ENCODE measurements at regions not wholly inside any gene's neighbourhood (a gene's known extent, or its start where the extent isn't known, plus 50 kb on each side); places are given as distances from the start of the nearest gene placed in this dataset.
"Not testable (repeated sequence)": the region's sequence is repeated elsewhere in the genome, so short reads cannot be mapped to it uniquely, and the experiment has no call there.

GRCh38 chr6:144433446-144433845 lies 148.3 kb downstream of the UTRN start:
- not testable (repeated sequence) for H4K20me1 ChIP-seq (replicated peaks; ENCODE audit: insufficient read depth); H3K4me1 Mint-ChIP-seq; H3K27ac ChIP-seq (ENCODE audit: low read depth); H3K4me1 ChIP-seq (ENCODE audit: insufficient read depth); ATAC-seq; H3K4me2 ChIP-seq; H3K4me3 ChIP-seq; H3K27ac Mint-ChIP-seq; H3K79me2 ChIP-seq (replicated peaks; ENCODE audit: insufficient read depth); DNase-seq (ENCODE audit: low spot score); H3K27me3 ChIP-seq (ENCODE audit: insufficient read depth); H3K27me3 Mint-ChIP-seq (ENCODE audit: insufficient read depth, low read depth, poor library complexity); H3K4me3 Mint-ChIP-seq; H3K9me2 ChIP-seq (ENCODE audit: insufficient read depth); H3F3A ChIP-seq (replicated peaks; ENCODE audit: low read depth); H2AFZ ChIP-seq
- H3K9me3 Mint-ChIP-seq, result peaks cover 14% of the 10 kb centered on the region
- H3K36me3 ChIP-seq (ENCODE audit: insufficient read depth), result peaks cover 19% of the 10 kb centered on the region
- H3K36me3 Mint-ChIP-seq (ENCODE audit: low read depth), result peaks cover 56% of the 10 kb centered on the region

DNA sequence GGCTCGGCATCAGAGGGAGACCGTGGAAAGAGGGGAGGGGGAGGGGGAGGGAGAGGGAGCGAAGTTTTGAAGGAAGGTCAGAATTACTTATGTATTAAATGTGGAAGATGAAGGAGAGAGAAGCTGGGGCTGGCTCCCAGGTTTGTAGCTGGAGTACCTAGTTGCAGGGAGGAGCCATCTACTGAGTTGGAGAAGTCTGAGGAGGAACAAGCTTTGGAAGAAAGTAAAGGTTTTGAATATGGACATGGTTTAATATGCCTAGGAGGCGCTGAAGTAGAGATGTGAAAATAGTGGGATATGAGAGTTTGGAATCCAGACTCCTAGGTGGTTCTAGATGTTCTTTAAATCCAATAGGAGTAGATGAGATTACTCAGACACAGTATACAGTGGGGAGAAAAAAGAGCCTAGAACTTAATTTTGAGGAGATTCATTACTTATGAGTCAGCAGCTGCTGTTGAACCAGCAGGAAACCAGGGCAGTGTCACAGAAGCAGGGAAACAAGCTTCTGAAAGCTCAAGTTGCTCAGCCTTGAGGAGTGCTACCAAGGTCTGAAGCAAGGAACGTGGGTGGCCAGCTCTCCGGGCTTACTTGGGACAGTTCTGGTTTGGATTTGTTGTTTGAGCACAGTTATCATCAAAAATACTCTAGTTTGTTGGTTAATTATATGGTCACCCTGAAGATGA lies 149.3 kb downstream of the UTRN start:
- no peaks in the 10 kb centered on the region for H4K20me1 ChIP-seq (replicated peaks; ENCODE audit: insufficient read depth)
- Mint-ChIP-seq H3K36me3 (ENCODE audit: low read depth) (peaks cover 66% of the 10 kb centered on the region), H3K27ac (no peak overlapping the region), H3K27me3 (ENCODE audit: insufficient read depth, low read depth, poor library complexity) (peaks cover 3% of the 10 kb centered on the region), H3K9me3 (peaks cover 22% of the 10 kb centered on the region), H3K4me3 (no peak overlapping the region), H3K4me1 (no peaks in the 10 kb centered on the region)
- no peak overlapping the region for H3K27ac ChIP-seq (ENCODE audit: low read depth)
- DNase-seq (ENCODE audit: low spot score) (no peak), ATAC-seq (no peak)
- H3K79me2 ChIP-seq (replicated peaks; ENCODE audit: insufficient read depth), result no peaks in the 10 kb centered on the region
- no peaks in the 10 kb centered on the region for H3F3A ChIP-seq (replicated peaks; ENCODE audit: low read depth)
- H3K4me3 ChIP-seq, result no peak overlapping the region
- no peaks in the 10 kb centered on the region for H3K27me3 ChIP-seq (ENCODE audit: insufficient read depth)
- no peak overlapping the region for H2AFZ ChIP-seq
- H3K4me1 ChIP-seq (ENCODE audit: insufficient read depth), result no peaks in the 10 kb centered on the region
- H3K36me3 ChIP-seq (ENCODE audit: insufficient read depth), result peaks cover 29% of the 10 kb centered on the region
- H3K4me2 ChIP-seq, result no peak overlapping the region
- no peaks in the 10 kb centered on the region for H3K9me2 ChIP-seq (ENCODE audit: insufficient read depth)
- TF ChIP-seq ZNF114 (CRISPR knock-in tag; IDR thresholded peaks at IDR 0.05) (no peak), EZH2phosphoT487 (IDR thresholded peaks at IDR 0.05; ENCODE audit: unreplicated experiment) (no peak), ZNF331 (CRISPR knock-in tag; IDR thresholded peaks at IDR 0.05; ENCODE audit: low read depth) (no peak), STAT1 (IDR thresholded peaks at IDR 0.05; ENCODE audit: unreplicated experiment) (no peak), ETS1 (IDR thresholded peaks at IDR 0.05) (no peak), JUNB (IDR thresholded peaks at IDR 0.05; ENCODE audit: unreplicated experiment) (no peak), POLR2AphosphoS5 (IDR thresholded peaks at IDR 0.05; ENCODE audit: low read depth) (no peak), CREB1 (CRISPR knock-in tag; IDR thresholded peaks at IDR 0.05; ENCODE audit: low read depth) (no peak), NANOG (IDR thresholded peaks at IDR 0.05; ENCODE audit: borderline replicate concordance) (no peak), EZH2 (IDR thresholded peaks at IDR 0.05; ENCODE audit: low read depth, unreplicated experiment) (no peak)
- TF ChIP-seq, protein P1, sequence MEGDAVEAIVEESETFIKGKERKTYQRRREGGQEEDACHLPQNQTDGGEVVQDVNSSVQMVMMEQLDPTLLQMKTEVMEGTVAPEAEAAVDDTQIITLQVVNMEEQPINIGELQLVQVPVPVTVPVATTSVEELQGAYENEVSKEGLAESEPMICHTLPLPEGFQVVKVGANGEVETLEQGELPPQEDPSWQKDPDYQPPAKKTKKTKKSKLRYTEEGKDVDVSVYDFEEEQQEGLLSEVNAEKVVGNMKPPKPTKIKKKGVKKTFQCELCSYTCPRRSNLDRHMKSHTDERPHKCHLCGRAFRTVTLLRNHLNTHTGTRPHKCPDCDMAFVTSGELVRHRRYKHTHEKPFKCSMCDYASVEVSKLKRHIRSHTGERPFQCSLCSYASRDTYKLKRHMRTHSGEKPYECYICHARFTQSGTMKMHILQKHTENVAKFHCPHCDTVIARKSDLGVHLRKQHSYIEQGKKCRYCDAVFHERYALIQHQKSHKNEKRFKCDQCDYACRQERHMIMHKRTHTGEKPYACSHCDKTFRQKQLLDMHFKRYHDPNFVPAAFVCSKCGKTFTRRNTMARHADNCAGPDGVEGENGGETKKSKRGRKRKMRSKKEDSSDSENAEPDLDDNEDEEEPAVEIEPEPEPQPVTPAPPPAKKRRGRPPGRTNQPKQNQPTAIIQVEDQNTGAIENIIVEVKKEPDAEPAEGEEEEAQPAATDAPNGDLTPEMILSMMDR (conservative IDR thresholded peaks at IDR 0.05; ENCODE audit: low read depth in 2 of 2), result no peak
- TF ChIP-seq, protein P2, sequence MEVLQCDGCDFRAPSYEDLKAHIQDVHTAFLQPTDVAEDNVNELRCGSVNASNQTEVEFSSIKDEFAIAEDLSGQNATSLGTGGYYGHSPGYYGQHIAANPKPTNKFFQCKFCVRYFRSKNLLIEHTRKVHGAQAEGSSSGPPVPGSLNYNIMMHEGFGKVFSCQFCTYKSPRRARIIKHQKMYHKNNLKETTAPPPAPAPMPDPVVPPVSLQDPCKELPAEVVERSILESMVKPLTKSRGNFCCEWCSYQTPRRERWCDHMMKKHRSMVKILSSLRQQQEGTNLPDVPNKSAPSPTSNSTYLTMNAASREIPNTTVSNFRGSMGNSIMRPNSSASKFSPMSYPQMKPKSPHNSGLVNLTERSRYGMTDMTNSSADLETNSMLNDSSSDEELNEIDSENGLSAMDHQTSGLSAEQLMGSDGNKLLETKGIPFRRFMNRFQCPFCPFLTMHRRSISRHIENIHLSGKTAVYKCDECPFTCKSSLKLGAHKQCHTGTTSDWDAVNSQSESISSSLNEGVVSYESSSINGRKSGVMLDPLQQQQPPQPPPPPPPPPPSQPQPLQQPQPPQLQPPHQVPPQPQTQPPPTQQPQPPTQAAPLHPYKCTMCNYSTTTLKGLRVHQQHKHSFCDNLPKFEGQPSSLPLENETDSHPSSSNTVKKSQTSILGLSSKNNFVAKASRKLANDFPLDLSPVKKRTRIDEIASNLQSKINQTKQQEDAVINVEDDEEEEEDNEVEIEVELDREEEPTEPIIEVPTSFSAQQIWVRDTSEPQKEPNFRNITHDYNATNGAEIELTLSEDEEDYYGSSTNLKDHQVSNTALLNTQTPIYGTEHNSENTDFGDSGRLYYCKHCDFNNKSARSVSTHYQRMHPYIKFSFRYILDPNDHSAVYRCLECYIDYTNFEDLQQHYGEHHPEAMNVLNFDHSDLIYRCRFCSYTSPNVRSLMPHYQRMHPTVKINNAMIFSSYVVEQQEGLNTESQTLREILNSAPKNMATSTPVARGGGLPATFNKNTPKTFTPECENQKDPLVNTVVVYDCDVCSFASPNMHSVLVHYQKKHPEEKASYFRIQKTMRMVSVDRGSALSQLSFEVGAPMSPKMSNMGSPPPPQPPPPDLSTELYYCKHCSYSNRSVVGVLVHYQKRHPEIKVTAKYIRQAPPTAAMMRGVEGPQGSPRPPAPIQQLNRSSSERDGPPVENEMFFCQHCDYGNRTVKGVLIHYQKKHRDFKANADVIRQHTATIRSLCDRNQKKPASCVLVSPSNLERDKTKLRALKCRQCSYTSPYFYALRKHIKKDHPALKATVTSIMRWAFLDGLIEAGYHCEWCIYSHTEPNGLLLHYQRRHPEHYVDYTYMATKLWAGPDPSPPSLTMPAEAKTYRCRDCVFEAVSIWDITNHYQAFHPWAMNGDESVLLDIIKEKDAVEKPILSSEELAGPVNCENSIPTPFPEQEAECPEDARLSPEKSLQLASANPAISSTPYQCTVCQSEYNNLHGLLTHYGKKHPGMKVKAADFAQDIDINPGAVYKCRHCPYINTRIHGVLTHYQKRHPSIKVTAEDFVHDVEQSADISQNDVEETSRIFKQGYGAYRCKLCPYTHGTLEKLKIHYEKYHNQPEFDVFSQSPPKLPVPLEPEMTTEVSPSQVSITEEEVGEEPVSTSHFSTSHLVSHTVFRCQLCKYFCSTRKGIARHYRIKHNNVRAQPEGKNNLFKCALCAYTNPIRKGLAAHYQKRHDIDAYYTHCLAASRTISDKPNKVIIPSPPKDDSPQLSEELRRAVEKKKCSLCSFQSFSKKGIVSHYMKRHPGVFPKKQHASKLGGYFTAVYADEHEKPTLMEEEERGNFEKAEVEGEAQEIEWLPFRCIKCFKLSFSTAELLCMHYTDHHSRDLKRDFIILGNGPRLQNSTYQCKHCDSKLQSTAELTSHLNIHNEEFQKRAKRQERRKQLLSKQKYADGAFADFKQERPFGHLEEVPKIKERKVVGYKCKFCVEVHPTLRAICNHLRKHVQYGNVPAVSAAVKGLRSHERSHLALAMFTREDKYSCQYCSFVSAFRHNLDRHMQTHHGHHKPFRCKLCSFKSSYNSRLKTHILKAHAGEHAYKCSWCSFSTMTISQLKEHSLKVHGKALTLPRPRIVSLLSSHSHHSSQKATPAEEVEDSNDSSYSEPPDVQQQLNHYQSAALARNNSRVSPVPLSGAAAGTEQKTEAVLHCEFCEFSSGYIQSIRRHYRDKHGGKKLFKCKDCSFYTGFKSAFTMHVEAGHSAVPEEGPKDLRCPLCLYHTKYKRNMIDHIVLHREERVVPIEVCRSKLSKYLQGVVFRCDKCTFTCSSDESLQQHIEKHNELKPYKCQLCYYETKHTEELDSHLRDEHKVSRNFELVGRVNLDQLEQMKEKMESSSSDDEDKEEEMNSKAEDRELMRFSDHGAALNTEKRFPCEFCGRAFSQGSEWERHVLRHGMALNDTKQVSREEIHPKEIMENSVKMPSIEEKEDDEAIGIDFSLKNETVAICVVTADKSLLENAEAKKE (CRISPR knock-in tag; IDR thresholded peaks at IDR 0.05), result no peak

All from GM23338 (cell line).